Common myeloid progenitor, CD34-positive (primary cell): ENCODE measurements at regions not wholly inside any gene's neighbourhood (a gene's known extent, or its start where the extent isn't known, plus 50 kb on each side); places are given as distances from the start of the nearest gene placed in this dataset.

ENCODE experiments used
- CTCF ChIA-PET: fragments of 350-600 bp; sonication (Branson Sonifier 250); formaldehyde crosslinking; loops from one replicate; lab custom pipeline; 2021; ENCODE audit warnings: antibody characterized with exemption; lab: Charles Lee
- POLR2A ChIA-PET: fragments of 350-600 bp; sonication (Branson Sonifier 250); formaldehyde crosslinking; loops from one replicate; lab custom pipeline; 2021; ENCODE audit warnings: antibody characterized with exemption; lab: Charles Lee
- DNase-seq, 3 donors: peaks; one replicate each; pipeline versions ENCODE4 v3.0.0 to v3.0.0-alpha.2; 2013
- H3K27ac ChIP-seq, 2 experiments: 1 replicate in 1 of 2; 2 replicates in 1 of 2; pipeline ENCODE4 v1.7.0; 2013; ENCODE audit warnings: inconsistent platforms in 2 of 2, low read length in 2 of 2, mild to moderate bottlenecking in 2 of 2, low read depth in 1 of 2, moderate library complexity in 1 of 2; ENCODE audit not compliant: severe bottlenecking in 2 of 2, insufficient read depth in 1 of 2, poor library complexity in 1 of 2
- H3K27me3 ChIP-seq, 5 experiments: replicated peaks in 2 of 5; 1 replicate in 3 of 5; 2 replicates in 2 of 5; pipeline versions ENCODE4 v1.6.1 to v1.7.0; 2013; ENCODE audit warnings: low read length in 4 of 5, mild to moderate bottlenecking in 2 of 5, moderate library complexity in 2 of 5, inconsistent platforms in 1 of 5; ENCODE audit not compliant: insufficient read depth in 5 of 5, control insufficient read depth in 4 of 5
- H3K36me3 ChIP-seq, 4 experiments: 1 replicate in 2 of 4; 2 replicates in 2 of 4; pipeline versions ENCODE4 v1.6.1 to v1.7.0; 2013; ENCODE audit warnings: low read length in 3 of 4, control low read depth in 1 of 4, mild to moderate bottlenecking in 1 of 4; ENCODE audit not compliant: control insufficient read depth in 4 of 4, insufficient read depth in 4 of 4
- H3K4me1 ChIP-seq, 4 experiments: 1 replicate in 3 of 4; 2 replicates in 1 of 4; pipeline versions ENCODE4 v1.6.1 to v1.7.1; 2013; ENCODE audit warnings: low read length in 3 of 4, mild to moderate bottlenecking in 3 of 4, control low read depth in 1 of 4, inconsistent platforms in 1 of 4, moderate library complexity in 1 of 4; ENCODE audit not compliant: control insufficient read depth in 4 of 4, insufficient read depth in 4 of 4; ENCODE audit errors: control extremely low read depth in 1 of 4
- H3K4me3 ChIP-seq, 7 experiments: 1 replicate in 4 of 7; 2 replicates in 3 of 7; pipeline versions ENCODE4 v1.5.1 to v1.7.0; 2013; ENCODE audit warnings: mild to moderate bottlenecking in 7 of 7, low read length in 6 of 7, moderate library complexity in 6 of 7, inconsistent platforms in 2 of 7, low read depth in 2 of 7, control low read depth in 1 of 7; ENCODE audit not compliant: insufficient read depth in 4 of 7, control insufficient read depth in 1 of 7; ENCODE audit errors: extremely low read depth in 1 of 7
- H3K9me3 ChIP-seq, 5 experiments: 1 replicate in 4 of 5; 2 replicates in 1 of 5; pipeline versions ENCODE4 v1.6.1 to v1.7.1; 2013; ENCODE audit warnings: low read length in 4 of 5, mild to moderate bottlenecking in 2 of 5, inconsistent platforms in 1 of 5, low read depth in 1 of 5, moderate library complexity in 1 of 5; ENCODE audit not compliant: control insufficient read depth in 4 of 5, insufficient read depth in 2 of 5; ENCODE audit errors: control extremely low read depth in 1 of 5
- WGBS: methylation state at CpG from one replicate; pipeline ENCODE4 v1.1.5; 2013; ENCODE audit not compliant: insufficient coverage; 5-methylcytosine and 5-hydroxymethylcytosine counted together

GRCh38 chr2:134178138-134178877 lies 75.6 kb upstream of the MGAT5 start:
- ChIA-PET POLR2A (no interaction called here), CTCF (no interaction called here)
- Histone ChIP-seq H3K4me3 (no peak overlapping the region), H3K27me3 (no peaks in the 10 kb centered on the region), H3K27ac (no peak overlapping the region), H3K9me3 (no peaks in the 10 kb centered on the region), H3K4me1 (peaks cover 0 to 11% (median 4%) of the 10 kb centered on the region in 4 experiments), H3K36me3 (peaks cover 0 to 4% (median 0%) of the 10 kb centered on the region in 4 experiments)
- DNase-seq = no peak
- 100% methylated on average over 3 of the region's 3 CpGs for WGBS

GRCh38 chr2:134181219-134181618 lies 72.7 kb upstream of the MGAT5 start:
- WGBS = 100% methylated on average over 2 of the region's 5 CpGs
- Histone ChIP-seq H3K9me3 (no peaks in the 10 kb centered on the region), H3K36me3 (peaks cover 0 to 6% (median 0%) of the 10 kb centered on the region in 4 experiments), H3K27ac (no peak overlapping the region), H3K4me1 (peaks cover 0 to 8% (median 2%) of the 10 kb centered on the region in 4 experiments), H3K27me3 (no peaks in the 10 kb centered on the region), H3K4me3 (no peak overlapping the region)
- ChIA-PET CTCF (interaction anchor here (1.0 to 3.2 kb wide), 5 partner anchors 17 to 64 kb away, joined by 3 to 10 read pairs (median 4); no protein-coding TSS in a partner anchor), POLR2A (interaction anchor here (0.7 kb wide), 1 partner anchor 32 kb away, joined by 3 read pairs; no protein-coding TSS in a partner anchor)
- peak in 2 of 3 donors; percentile 29 to 55 for DNase-seq

GRCh38 chr2:134183679-134184078 lies 70.2 kb upstream of the MGAT5 start:
- H3K9me3 ChIP-seq = no peaks in the 10 kb centered on the region
- DNase-seq = no peak
- H3K4me1 ChIP-seq = peaks cover 0 to 8% (median 2%) of the 10 kb centered on the region in 4 experiments
- no peak overlapping the region for H3K27ac ChIP-seq
- ChIA-PET CTCF (interaction anchor here (3.2 kb wide), 1 partner anchor 15 kb away, joined by 10 read pairs; no protein-coding TSS in a partner anchor), POLR2A (no interaction called here)
- H3K4me3 ChIP-seq = no peak overlapping the region
- 95% methylated on average over 2 of the region's 9 CpGs for WGBS
- peaks cover 0 to 6% (median 0%) of the 10 kb centered on the region in 4 experiments for H3K36me3 ChIP-seq
- no peaks in the 10 kb centered on the region for H3K27me3 ChIP-seq

- ChIA-PET POLR2A (no interaction called here), CTCF (no interaction called here)
- H3K4me1 ChIP-seq = peaks cover 0 to 12% (median 2%) of the 10 kb centered on the region in 4 experiments
- peaks cover 0 to 2% (median 0%) of the 10 kb centered on the region in 4 experiments for H3K36me3 ChIP-seq
- H3K27me3 ChIP-seq = no peaks in the 10 kb centered on the region
- no peaks in the 10 kb centered on the region for H3K9me3 ChIP-seq
- no peak overlapping the region for H3K27ac ChIP-seq
- 95% methylated on average over 3 of the region's 4 CpGs for WGBS
- DNase-seq = no peak
- H3K4me3 ChIP-seq = no peak overlapping the region
Measured at GRCh38 chr2:134185639-134186038, 68.2 kb upstream of the MGAT5 start.

GRCh38 chr2:134189009-134189720 lies 64.7 kb upstream of the MGAT5 start:
- Histone ChIP-seq H3K9me3 (peaks cover 0 to 8% (median 5%) of the 10 kb centered on the region in 5 experiments), H3K4me3 (no peak overlapping the region), H3K4me1 (peaks cover 0 to 3% (median under 1%) of the 10 kb centered on the region in 4 experiments), H3K36me3 (peaks cover 0 to 1% (median 0%) of the 10 kb centered on the region in 4 experiments), H3K27ac (no peak overlapping the region), H3K27me3 (no peaks in the 10 kb centered on the region)
- POLR2A ChIA-PET = no interaction called here
- WGBS = 95% methylated on average over 5 of the region's 6 CpGs
- peak in 2 of 3 donors; percentile 27 to 36 for DNase-seq
- CTCF ChIA-PET = interaction anchor here (1.2 kb wide), 1 partner anchor 18 kb away, joined by 3 read pairs; no protein-coding TSS in a partner anchor

GRCh38 chr2:134190062-134190806 lies 63.6 kb upstream of the MGAT5 start:
- CTCF ChIA-PET = interaction anchor here (0.8 kb wide), 1 partner anchor 18 kb away, joined by 3 read pairs; no protein-coding TSS in a partner anchor
- Histone ChIP-seq H3K9me3 (peaks cover 0 to 8% (median 5%) of the 10 kb centered on the region in 5 experiments), H3K27me3 (no peaks in the 10 kb centered on the region), H3K4me3 (no peak overlapping the region), H3K27ac (no peak overlapping the region), H3K4me1 (peaks cover 0 to 10% (median 3%) of the 10 kb centered on the region in 4 experiments), H3K36me3 (no peaks in the 10 kb centered on the region)
- WGBS = 100% methylated on average over 2 of the region's 4 CpGs
- POLR2A ChIA-PET = no interaction called here
- DNase-seq = no peak
